Pons (tissue), 1 donor: ENCODE measurements at regions not wholly inside any gene's neighbourhood (a gene's known extent, or its start where the extent isn't known, plus 50 kb on each side); places are given as distances from the start of the nearest gene placed in this dataset.
"Not testable (repeated sequence)": the region's sequence is repeated elsewhere in the genome, so short reads cannot be mapped to it uniquely, and the experiment has no call there.

Experiments used
- DNase-seq: peaks from one replicate; pipeline ENCODE4 v3.0.0-alpha.2; 2016; ENCODE audit warnings: low spot score

- DNase-seq = no peak
These were observed 350.4 kb downstream of the TMEM121 start for GRCh38 chr14:105876829-105877228.

- no peak for DNase-seq
These were observed 351.3 kb downstream of the TMEM121 start for GRCh38 chr14:105877645-105878044.

- no peak for DNase-seq
These were observed 351.7 kb downstream of the TMEM121 start for GRCh38 chr14:105878125-105878524.

- no peak for DNase-seq
These were observed 352.2 kb downstream of the TMEM121 start for GRCh38 chr14:105878554-105878953.

- no peak for DNase-seq
These were observed 353.1 kb downstream of the TMEM121 start for GRCh38 chr14:105879503-105879866.

GRCh38 chr14:105879867-105880561 is 353.6 kb downstream of the TMEM121 start:
- DNase-seq = no peak

GRCh38 chr14:105880616-105881015 is 354.2 kb downstream of the TMEM121 start:
- no peak for DNase-seq

GRCh38 chr14:105881021-105881930 is 354.9 kb downstream of the TMEM121 start:
- no peak for DNase-seq

- DNase-seq = not testable (repeated sequence)
These were observed 355.6 kb downstream of the TMEM121 start for GRCh38 chr14:105882011-105882410.

GRCh38 chr14:105882626-105883025 is 356.2 kb downstream of the TMEM121 start:
- no peak for DNase-seq

GRCh38 chr14:105883066-105884005 is 357.0 kb downstream of the TMEM121 start:
- no peak for DNase-seq

- not testable (repeated sequence) for DNase-seq
These were observed 357.9 kb downstream of the TMEM121 start for GRCh38 chr14:105884192-105884807.

GRCh38 chr14:105884808-105885281 is 358.5 kb downstream of the TMEM121 start:
- DNase-seq = no peak

- no peak for DNase-seq
These were observed 359.4 kb downstream of the TMEM121 start for GRCh38 chr14:105885561-105886320.

- not testable (repeated sequence) for DNase-seq
These were observed 360.4 kb downstream of the TMEM121 start for GRCh38 chr14:105886791-105887191.

GRCh38 chr14:105887692-105888091 is 361.3 kb downstream of the TMEM121 start:
- no peak for DNase-seq

GRCh38 chr14:105888151-105888550 is 361.8 kb downstream of the TMEM121 start:
- DNase-seq = no peak

- DNase-seq = no peak
These were observed 362.6 kb downstream of the TMEM121 start for GRCh38 chr14:105888784-105889665.

GRCh38 chr14:105889666-105890473 is 363.5 kb downstream of the TMEM121 start:
- no peak for DNase-seq
